ENCODE measurements at regions not wholly inside any gene's neighbourhood (a gene's known extent, or its start where the extent isn't known, plus 50 kb on each side); places are given as distances from the start of the nearest gene placed in this dataset.

GRCh38 chr2:212686285-212686895 is 147.8 kb upstream of the ERBB4 start:
- peak; percentile 45 for DNase-seq

DNA sequence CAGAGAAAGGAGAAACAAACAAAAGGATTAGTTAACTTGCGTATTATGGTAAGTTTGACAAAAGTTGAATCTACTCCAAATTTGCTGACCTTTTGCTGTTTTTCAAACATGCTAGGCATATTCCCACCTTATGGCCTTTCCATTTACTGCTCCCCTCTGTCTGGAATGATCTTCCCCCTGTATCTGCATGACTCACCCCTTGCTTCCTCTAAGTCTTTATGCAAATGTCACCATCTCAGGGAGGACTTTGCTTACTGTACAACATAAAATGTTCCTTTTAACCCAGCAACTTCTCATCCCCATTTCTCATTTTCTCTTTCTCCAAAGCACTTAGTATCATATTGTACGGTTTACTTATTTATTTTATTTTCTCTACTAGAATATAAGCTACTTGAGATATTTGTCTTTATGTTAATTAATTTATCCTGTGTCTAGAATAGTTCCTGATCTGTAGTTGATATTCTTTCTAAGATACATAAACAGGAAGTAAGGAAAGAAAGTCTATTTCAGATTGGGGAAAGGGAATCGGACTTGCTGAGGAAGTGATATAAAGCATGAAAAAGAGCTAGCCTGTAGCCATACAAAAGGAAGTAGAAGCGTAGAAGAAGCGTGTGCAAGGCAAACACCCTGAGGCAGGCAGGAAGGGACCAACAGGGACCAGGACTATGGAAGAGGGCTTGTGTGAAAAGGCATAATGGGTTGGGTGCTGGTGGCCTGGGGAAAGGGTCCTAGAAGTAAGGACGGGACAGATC is 144.9 kb upstream of the ERBB4 start:
- no peak for DNase-seq

GRCh38 chr2:212682937-212683336 is 144.3 kb upstream of the ERBB4 start:
- DNase-seq, result peak; percentile 7

DNA sequence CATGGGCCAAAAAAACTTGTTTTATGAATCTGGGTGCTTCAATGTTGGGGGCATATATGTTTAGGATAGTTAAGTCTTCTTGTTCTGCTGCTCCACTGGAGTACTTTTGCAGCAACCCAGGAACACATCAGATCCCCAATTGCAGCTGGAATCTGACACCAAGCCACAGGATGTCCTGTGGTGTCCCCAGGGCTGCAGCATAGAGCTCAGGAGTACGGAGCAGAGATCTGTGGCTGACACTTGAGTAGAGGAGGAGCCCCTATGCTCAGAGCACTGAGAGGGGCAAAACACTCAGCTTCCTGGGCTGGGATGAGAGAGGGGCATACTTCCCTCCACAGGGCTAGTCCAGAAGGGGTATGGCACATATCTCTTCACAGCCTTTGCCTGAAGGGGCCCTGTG is 138.9 kb upstream of the ERBB4 start:
- DNase-seq, result no peak

DNA sequence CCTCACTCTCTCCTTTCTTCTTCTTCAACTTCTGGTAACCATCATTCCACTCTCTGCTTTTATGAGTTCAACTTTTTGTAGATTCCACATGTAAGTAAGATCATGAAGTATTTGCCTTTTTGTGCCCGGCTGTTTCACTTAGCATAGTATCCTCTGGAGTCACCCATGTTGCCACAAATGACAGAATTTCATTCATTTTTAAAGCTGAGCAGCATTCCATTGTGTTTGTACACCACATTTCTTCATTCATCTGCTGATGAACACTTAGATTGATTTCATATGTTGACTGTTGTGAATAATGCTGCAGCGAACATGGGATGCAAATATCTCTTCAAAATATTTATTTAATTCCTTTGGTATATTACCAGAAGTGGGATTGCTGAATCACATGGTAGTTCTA is 133.6 kb upstream of the ERBB4 start:
- no peak for DNase-seq

DNA sequence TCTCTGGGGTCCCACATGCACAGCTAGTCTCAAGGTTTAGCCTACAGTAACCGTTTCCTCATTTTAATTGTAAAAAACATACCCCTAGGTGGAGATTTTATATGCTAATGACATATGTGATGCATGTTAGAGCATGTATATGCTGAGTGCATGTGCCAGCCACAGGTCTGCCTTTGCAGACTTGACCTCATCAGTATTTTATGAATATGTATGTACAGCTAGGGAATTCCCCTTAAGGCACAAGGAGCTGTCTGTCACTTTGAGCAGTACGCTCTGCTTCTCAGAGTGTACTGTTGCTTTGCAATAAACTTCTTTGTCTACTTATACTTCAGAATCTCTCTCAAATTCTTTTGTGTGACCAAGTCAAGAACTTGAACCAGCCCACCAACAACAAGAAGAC is 131.2 kb upstream of the ERBB4 start:
- no peak for DNase-seq

DNA sequence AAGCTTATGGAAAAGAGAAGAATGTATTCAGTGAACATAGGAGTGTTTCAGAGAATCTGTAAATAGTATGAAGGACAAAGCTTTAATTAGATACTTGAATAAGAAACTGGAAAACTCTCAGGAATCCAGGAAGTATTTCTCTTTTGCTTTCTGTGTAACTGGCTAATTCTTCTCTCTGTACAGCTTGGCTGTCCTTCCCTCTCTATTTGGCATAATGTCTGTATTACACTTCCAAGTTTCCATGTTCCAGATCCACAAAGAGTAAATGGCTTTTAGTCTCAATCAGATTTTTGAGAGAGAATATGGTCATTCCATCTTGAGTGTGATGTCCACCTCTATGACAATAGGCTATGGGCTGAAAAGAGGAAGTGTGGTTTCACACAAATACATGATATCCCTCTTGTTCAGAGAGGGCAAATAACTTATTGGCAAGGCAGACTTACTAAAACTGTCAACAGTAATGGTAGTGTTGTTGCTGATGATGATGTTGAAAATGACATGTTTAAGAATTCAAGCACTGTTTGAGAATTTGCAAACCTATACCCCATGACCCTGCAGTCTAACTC is 129.2 kb upstream of the ERBB4 start:
- DNase-seq, result no peak

DNA sequence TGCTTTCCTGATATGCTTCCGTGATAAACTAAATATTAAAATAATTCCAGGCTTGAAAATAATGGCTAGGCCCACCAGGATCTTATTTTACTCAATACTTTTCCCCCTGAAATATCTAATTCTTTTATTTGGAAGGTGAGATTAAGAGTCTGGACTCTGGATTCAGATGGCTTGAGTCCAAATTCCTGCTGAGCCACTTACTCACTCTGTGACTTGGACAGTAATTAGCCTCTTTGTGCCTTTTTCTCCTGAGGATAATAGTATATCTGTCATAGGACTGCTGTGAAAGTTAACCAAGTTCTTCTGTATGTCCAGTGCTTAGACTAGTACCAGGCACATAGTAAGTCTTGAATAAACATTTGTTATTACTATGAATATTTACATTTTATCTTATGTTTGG is 127.3 kb upstream of the ERBB4 start:
- peak; percentile 62 for DNase-seq

DNA sequence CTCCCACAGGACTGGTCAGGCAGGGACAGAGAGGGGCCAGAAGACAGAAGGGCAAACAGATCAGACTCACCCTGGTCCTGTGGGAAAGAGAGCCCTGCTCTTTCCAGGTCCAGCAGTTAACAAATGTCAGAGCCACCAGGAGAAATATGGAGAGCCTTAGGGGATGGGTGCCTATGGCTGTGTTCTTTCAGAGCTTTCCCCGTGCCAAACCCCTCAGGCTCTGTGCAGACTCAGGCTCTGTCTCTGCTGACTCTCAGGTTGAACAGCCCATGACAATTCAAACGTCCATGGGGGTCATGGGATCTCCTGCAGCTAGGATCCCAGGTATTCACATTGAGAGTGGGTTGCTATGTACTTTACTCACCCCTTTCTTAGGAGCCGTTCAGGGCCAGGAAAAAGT is 120.8 kb upstream of the ERBB4 start:
- DNase-seq, result no peak

DNA sequence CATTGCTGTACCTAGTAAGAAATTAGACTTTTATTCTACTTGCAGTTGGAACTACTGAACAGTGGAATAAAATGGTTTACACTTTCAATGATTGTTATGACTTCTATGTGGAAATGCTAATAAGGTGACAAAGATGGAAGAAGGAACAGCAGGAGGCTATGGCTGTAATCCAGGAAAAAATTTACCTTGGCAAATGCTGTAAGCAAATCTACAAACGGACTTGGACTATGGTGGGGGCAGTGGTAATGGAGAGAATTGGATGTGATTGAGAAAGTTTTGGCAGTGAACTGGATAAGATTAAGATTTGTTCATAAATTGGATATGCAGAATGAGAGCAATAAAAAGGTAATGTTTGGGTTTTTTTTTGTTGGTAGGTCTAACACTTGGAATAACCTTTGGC is 111.0 kb upstream of the ERBB4 start:
- DNase-seq, result peak; percentile 47

GRCh38 chr2:212646698-212647366 is 108.2 kb upstream of the ERBB4 start:
- no peak for DNase-seq

DNA sequence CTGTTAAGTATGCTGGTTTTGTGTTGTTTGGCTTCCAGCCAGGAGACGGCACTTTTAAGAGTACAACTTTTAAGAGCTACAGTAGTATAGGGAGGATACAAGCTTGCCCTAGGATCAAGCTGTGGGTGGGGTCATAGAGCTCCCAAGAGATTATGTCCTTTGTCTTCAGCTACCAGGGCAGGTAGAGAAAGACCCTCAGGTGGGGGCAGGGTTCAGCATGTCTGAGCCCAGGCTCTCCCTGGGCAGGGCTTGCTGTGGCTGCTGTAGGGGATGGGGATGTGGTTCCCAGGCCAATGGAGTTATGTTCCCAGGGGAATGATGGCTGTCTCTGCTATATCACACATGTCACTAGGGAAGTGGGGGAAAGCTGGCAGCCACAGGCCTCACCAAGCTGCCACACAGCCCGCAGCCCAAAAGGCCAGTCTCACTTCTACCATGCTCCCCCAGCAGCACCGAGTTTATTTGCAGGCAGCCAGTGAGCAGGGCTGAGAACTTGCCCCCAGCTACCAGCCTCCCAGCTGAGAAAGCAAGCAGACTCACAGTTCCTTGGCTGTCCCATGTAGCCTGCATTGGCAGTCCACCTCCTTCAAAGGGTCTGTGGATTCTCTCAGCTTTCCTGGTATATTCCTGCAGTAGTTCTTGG is 105.7 kb upstream of the ERBB4 start:
- DNase-seq, result no peak

DNA sequence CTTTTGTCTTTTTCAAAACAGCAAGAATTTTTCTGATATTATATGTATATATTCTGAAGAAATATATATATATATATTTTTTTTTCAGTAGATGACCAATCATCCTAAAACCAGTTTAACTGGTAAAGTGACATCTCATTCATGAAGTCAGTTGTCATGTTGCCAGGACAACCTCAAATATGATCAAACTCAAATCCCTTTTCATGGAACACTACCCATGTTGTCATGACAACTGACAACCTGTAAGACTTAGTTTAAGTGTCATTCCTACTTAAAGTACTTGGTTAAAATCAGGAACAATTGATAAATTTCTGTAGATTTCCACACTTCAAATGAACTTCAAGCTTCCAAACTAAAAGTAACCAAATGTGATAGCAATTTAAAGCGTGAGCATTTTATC is 101.8 kb upstream of the ERBB4 start:
- no peak for DNase-seq

DNA sequence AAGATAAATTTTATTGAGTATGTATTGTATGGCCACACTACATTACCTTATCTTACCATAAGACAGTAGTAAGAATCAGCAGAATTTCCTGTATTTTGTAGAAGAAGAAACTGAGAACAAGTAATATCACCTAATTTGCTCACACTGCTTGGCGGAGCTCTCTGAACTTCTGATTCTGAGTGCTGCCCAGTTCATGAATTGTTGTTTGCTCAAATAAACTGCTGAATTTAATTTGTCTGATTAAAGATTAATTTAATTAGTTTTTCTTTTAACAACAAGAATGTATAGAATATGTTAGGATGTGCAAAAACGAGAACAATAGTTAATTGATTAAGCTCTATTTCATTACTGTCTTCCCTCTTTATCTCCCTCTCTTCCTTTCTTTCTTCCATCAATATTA is 100.1 kb upstream of the ERBB4 start:
- DNase-seq, result no peak

DNA sequence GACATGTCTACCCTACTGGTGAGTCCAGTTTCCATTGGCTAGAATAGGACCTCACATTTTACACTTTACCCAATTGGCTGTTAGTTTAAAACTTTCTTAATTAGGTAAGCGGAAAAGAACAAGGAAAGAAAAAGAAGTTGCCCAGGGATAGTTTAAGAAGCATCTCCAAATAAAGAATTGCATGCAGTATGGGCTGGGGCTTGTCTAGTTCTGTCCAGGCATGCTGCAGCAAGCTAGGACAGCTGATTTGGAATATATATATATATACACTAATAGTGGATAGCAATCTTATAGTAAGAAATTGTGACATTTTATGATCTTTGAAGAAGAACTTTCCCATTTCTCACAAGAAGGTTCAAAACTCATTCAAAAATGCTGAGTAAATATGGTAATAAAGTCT is 90.0 kb upstream of the ERBB4 start:
- no peak for DNase-seq

DNA sequence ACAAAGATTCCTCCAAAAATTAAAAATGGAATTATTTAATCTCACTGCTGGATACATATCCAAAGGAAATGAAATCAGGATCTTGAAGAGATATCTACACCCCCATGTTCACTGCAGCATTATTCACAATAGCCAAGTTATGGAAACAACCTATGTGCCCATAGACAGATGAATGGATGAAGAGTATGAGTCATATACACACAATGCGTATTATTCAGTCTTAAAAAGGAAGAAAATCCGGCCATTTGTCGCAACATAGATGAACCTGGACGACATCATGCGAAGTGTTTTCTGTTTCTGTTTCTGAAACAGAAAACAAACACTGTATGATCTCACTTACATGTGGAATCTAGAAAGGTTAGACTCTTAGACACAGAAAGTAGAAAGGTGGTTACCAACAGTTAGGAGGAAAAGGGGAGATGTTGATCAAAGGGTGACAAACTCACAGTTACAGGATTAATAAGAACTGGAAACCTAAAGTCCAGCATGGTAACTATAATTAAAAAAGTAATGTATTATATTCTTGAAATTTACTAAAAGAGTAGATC is 87.8 kb upstream of the ERBB4 start:
- DNase-seq, result no peak

- no peak for DNase-seq
Observed at GRCh38 chr2:212619954-212620353, 81.4 kb upstream of the ERBB4 start.

GRCh38 chr2:212618636-212619035 is 80.0 kb upstream of the ERBB4 start:
- no peak for DNase-seq

- no peak for DNase-seq
Observed at GRCh38 chr2:212610872-212611425, 72.3 kb upstream of the ERBB4 start.

DNA sequence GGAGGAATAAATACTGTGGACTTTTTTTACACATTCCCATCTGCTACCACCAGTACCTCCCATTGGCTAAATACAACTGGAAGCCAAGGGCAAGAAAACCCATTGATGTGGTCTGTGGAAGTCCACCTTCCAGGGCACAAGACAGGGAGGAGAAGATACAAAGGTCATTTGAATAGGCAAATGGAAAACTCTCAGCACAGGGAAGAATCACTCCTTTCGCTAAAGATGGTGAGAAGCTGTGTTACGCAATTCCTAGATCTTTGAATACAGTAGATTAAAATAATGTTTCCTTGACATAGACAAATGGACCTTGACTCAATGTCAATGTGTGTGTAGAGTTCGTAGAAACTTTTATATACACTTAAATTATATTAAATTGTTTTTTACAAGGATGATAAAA is 70.9 kb upstream of the ERBB4 start:
- no peak for DNase-seq

DNA sequence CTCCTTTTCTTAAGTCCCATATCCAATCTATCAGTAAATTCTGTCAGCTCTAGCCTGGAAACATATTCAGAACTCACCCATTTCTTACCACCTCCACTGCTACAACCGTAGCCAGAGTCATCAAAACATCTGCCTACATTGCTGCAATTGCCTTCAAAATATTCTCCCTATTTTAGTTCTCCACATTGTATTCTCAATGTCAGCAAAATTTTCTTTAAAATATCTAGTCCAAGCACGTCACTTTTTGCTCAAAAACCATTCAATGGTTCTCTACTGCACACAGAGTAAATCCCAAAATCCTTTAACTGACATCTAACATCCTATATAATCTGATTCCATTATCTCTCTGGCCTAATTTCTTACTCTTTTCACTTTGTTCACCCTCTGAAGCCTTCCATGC is 68.5 kb upstream of the ERBB4 start:
- no peak for DNase-seq

DNA sequence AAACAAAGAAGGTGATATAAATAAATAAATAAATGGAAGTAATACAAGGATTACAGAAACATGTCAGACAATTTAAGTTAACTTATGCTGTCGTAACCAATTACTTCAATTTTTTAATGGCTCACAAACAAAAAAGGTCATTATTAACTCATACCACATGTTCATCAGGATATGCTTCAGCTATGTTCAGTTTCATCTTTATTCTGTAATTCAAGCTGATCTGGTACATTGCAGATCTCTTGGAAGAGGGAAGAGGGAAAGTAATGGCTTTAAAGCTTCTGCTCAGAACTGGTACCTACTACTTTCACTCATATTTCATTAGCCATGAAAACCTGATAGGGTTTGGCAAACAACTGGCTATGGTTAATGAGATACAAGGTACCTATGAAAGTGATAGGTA is 67.6 kb upstream of the ERBB4 start:
- no peak for DNase-seq

DNA sequence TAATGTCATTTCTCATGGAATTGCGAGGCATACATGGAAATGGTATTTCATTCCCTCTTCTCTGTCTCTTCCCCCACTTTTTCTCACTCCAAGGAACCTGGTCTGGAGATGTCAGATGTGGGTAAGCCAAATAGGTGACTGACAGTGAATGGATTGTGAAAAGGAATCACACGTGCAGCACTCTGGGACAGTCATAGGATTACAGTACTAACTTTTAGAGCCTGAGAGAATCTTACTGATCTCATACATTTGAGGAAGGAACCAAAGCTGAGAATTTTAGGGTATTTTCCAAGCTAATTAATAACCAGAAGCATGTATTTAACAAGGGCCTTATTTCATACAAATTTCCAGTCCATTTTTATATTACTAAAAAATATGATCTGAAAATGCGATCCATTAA is 58.1 kb upstream of the ERBB4 start:
- no peak for DNase-seq
